ENCODE measurements at regions not wholly inside any gene's neighbourhood (a gene's known extent, or its start where the extent isn't known, plus 50 kb on each side); places are given as distances from the start of the nearest gene placed in this dataset.

GRCh38 chr9:90035471-90035870 lies 430.7 kb downstream of the GADD45G start:
- no peak for TF ChIP-seq EZH2 (IDR thresholded peaks at IDR 0.05; ENCODE audit: borderline replicate concordance)
- TF ChIP-seq EZH2phosphoT487 (IDR thresholded peaks at IDR 0.05; ENCODE audit: low read depth, severe bottlenecking, unreplicated experiment) = no peak
- TF ChIP-seq, protein P1, sequence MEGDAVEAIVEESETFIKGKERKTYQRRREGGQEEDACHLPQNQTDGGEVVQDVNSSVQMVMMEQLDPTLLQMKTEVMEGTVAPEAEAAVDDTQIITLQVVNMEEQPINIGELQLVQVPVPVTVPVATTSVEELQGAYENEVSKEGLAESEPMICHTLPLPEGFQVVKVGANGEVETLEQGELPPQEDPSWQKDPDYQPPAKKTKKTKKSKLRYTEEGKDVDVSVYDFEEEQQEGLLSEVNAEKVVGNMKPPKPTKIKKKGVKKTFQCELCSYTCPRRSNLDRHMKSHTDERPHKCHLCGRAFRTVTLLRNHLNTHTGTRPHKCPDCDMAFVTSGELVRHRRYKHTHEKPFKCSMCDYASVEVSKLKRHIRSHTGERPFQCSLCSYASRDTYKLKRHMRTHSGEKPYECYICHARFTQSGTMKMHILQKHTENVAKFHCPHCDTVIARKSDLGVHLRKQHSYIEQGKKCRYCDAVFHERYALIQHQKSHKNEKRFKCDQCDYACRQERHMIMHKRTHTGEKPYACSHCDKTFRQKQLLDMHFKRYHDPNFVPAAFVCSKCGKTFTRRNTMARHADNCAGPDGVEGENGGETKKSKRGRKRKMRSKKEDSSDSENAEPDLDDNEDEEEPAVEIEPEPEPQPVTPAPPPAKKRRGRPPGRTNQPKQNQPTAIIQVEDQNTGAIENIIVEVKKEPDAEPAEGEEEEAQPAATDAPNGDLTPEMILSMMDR (IDR thresholded peaks at IDR 0.05; ENCODE audit: poor library complexity) = no peak
- Histone ChIP-seq H3K27me3 (no peaks in the 10 kb centered on the region), H3K4me3 (no peak overlapping the region), H3K36me3 (replicated peaks; ENCODE audit: insufficient read depth, low read depth) (no peaks in the 10 kb centered on the region), H3K9me3 (ENCODE audit: low read depth) (no peaks in the 10 kb centered on the region), H3K4me1 (ENCODE audit: insufficient read depth) (no peaks in the 10 kb centered on the region), H4K20me1 (ENCODE audit: insufficient read depth, poor library complexity, severe bottlenecking) (no peaks in the 10 kb centered on the region), H3K9me2 (replicated peaks; ENCODE audit: insufficient read depth) (no peaks in the 10 kb centered on the region), H3K4me2 (no peak overlapping the region), H2AFZ (no peak overlapping the region), H3K79me2 (no peaks in the 10 kb centered on the region), H3K27ac (no peak overlapping the region)
- 84% methylated on average over 2 of the region's 2 CpGs for WGBS (ENCODE audit: low lambda C conversion rate, missing lambda C conversion rate)
- no peak for DNase-seq (ENCODE audit: low spot score)

- Histone ChIP-seq H3K27me3 (no peaks in the 10 kb centered on the region), H4K20me1 (ENCODE audit: insufficient read depth, poor library complexity, severe bottlenecking) (no peaks in the 10 kb centered on the region), H3K4me3 (no peak overlapping the region), H3K36me3 (replicated peaks; ENCODE audit: insufficient read depth, low read depth) (no peaks in the 10 kb centered on the region), H3K79me2 (no peaks in the 10 kb centered on the region), H3K4me2 (no peak overlapping the region), H3K27ac (no peak overlapping the region), H2AFZ (no peak overlapping the region), H3K9me2 (replicated peaks; ENCODE audit: insufficient read depth) (no peaks in the 10 kb centered on the region), H3K4me1 (ENCODE audit: insufficient read depth) (no peaks in the 10 kb centered on the region), H3K9me3 (ENCODE audit: low read depth) (no peaks in the 10 kb centered on the region)
- DNase-seq (ENCODE audit: low spot score) = no peak
- no peak for TF ChIP-seq EZH2phosphoT487 (IDR thresholded peaks at IDR 0.05; ENCODE audit: low read depth, severe bottlenecking, unreplicated experiment)
- TF ChIP-seq, protein P1 (IDR thresholded peaks at IDR 0.05; ENCODE audit: poor library complexity) = no peak
- no peak for TF ChIP-seq EZH2 (IDR thresholded peaks at IDR 0.05; ENCODE audit: borderline replicate concordance)
- WGBS (ENCODE audit: low lambda C conversion rate, missing lambda C conversion rate) = 89% methylated on average over 11 of the region's 11 CpGs
Measured at GRCh38 chr9:90037146-90037797, 432.5 kb downstream of the GADD45G start.

DNA sequence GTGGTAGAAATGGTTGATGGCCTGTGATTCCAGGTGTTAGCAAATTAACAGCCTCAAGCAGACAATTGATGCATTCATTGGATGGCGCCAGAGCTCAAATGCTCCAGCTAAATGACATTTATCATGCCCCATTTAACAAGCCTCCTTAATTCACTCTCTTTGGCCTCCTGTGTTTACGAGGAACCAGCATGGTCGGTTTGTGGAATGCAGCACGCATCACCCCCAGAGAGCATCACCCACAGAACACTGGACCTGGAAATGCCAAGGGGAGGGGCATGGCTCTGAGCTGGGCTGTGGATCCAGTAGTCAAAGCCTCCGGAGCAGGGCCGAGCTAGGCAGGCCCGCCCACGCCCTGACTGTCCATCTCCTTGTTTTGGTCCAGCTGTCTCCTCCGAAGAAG lies 434.0 kb downstream of the GADD45G start:
- Histone ChIP-seq H3K4me2 (no peak overlapping the region), H3K36me3 (replicated peaks; ENCODE audit: insufficient read depth, low read depth) (no peaks in the 10 kb centered on the region), H3K4me3 (no peak overlapping the region), H3K9me2 (replicated peaks; ENCODE audit: insufficient read depth) (no peaks in the 10 kb centered on the region), H3K27me3 (no peaks in the 10 kb centered on the region), H3K4me1 (ENCODE audit: insufficient read depth) (no peaks in the 10 kb centered on the region), H4K20me1 (ENCODE audit: insufficient read depth, poor library complexity, severe bottlenecking) (no peaks in the 10 kb centered on the region), H3K79me2 (no peaks in the 10 kb centered on the region), H3K27ac (no peak overlapping the region), H3K9me3 (ENCODE audit: low read depth) (no peaks in the 10 kb centered on the region), H2AFZ (no peak overlapping the region)
- WGBS (ENCODE audit: low lambda C conversion rate, missing lambda C conversion rate) = 82% methylated on average over 9 of the region's 9 CpGs
- TF ChIP-seq EZH2 (IDR thresholded peaks at IDR 0.05; ENCODE audit: borderline replicate concordance) (no peak), EZH2phosphoT487 (IDR thresholded peaks at IDR 0.05; ENCODE audit: low read depth, severe bottlenecking, unreplicated experiment) (no peak)
- TF ChIP-seq, protein P1 (IDR thresholded peaks at IDR 0.05; ENCODE audit: poor library complexity) = no peak
- no peak for DNase-seq (ENCODE audit: low spot score)

All from hepatocyte (in vitro differentiated cells).